ENCODE measurements at regions not wholly inside any gene's neighbourhood (a gene's known extent, or its start where the extent isn't known, plus 50 kb on each side); places are given as distances from the start of the nearest gene placed in this dataset.
"Not testable (repeated sequence)": the region's sequence is repeated elsewhere in the genome, so short reads cannot be mapped to it uniquely, and the experiment has no call there.

GRCh38 chr2:18301421-18302139 lies 258.9 kb downstream of the RDH14 start:
- DNase-seq: no peak

- DNase-seq: no peak
Observed at GRCh38 chr2:18299423-18300212, 260.8 kb downstream of the RDH14 start.

- no peak for DNase-seq
Observed at GRCh38 chr2:18297534-18298058, 262.9 kb downstream of the RDH14 start.

- no peak for DNase-seq
Observed at GRCh38 chr2:18290386-18290785, 270.1 kb downstream of the RDH14 start.

- no peak for DNase-seq
Observed at GRCh38 chr2:18286897-18287296, 273.6 kb downstream of the RDH14 start.

GRCh38 chr2:18284331-18284730 lies 276.1 kb downstream of the RDH14 start:
- DNase-seq: no peak

GRCh38 chr2:18282026-18282425 lies 278.4 kb downstream of the RDH14 start:
- no peak for DNase-seq

GRCh38 chr2:18276583-18277075 lies 283.8 kb downstream of the RDH14 start:
- no peak for DNase-seq

GRCh38 chr2:18273205-18273604 lies 287.2 kb downstream of the RDH14 start:
- no peak for DNase-seq

GRCh38 chr2:18272148-18272494 lies 288.3 kb downstream of the RDH14 start:
- no peak for DNase-seq

- DNase-seq: no peak
Observed at GRCh38 chr2:18271370-18272147, 288.9 kb downstream of the RDH14 start.

GRCh38 chr2:18268400-18268799 lies 292.1 kb downstream of the RDH14 start:
- DNase-seq: no peak

- no peak for DNase-seq
Observed at GRCh38 chr2:18267501-18267900, 293.0 kb downstream of the RDH14 start.

- not testable (repeated sequence) for DNase-seq
Observed at GRCh38 chr2:18266699-18267098, 293.8 kb downstream of the RDH14 start.

GRCh38 chr2:18265614-18266586 lies 294.6 kb downstream of the RDH14 start:
- DNase-seq: no peak

GRCh38 chr2:18262601-18263000 lies 297.9 kb downstream of the RDH14 start:
- DNase-seq: no peak

- no peak for DNase-seq
Observed at GRCh38 chr2:18253686-18254197, 306.7 kb downstream of the RDH14 start.

- DNase-seq: no peak
Observed at GRCh38 chr2:18251486-18251885, 309.0 kb downstream of the RDH14 start.

- DNase-seq: no peak
Observed at GRCh38 chr2:18247282-18248110, 313.0 kb downstream of the RDH14 start.

- no peak for DNase-seq
Observed at GRCh38 chr2:18245375-18245774, 315.1 kb downstream of the RDH14 start.

- DNase-seq: no peak
Observed at GRCh38 chr2:18244845-18245244, 315.6 kb downstream of the RDH14 start.
